ENCODE measurements at regions not wholly inside any gene's neighbourhood (a gene's known extent, or its start where the extent isn't known, plus 50 kb on each side); places are given as distances from the start of the nearest gene placed in this dataset.
A peak's percentile ranks its signal among the peaks of the same experiment; 100 is the strongest.

DNA sequence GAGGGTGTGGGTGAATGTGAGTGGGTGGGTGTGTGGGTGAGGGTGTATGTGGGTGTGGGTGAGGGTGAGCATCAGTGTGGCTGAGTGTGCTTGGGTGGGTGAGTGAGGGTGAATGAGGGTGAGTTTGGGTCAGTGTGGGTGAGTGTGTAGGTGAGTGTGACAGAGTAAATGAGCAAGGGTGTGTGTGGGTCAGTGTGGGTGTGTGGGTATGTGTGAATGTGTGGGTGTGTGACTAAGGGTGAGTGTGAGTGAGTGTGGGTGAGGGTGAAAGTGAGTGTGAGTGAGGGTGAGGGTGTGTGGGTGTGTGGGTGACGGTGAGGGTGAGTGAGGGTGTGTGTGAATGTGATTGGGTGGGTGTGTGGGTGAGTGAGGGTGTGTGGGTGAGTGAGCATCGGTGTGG lies 1676.7 kb upstream of the TENM3 start:
- no peak overlapping the region for H2AFZ ChIP-seq (ENCODE audit: low read depth, low read length)
- no peak overlapping the region for H2BK12ac ChIP-seq (ENCODE audit: low read length in 2 of 2)
- no peak overlapping the region for H2BK15ac ChIP-seq (ENCODE audit: low read depth, poor library complexity, severe bottlenecking)
- no peaks in the 10 kb centered on the region for H3K9me3 ChIP-seq (ENCODE audit: control insufficient read depth, low read length)
- no peaks in the 10 kb centered on the region for H3K27me3 ChIP-seq (ENCODE audit: control insufficient read depth in 1 of 2, insufficient read depth in 1 of 2, low read length in 2 of 2)
- H3K27ac ChIP-seq (ENCODE audit: low read length, poor library complexity, severe bottlenecking), result no peak overlapping the region
- H2BK120ac ChIP-seq (ENCODE audit: low read depth, low read length), result no peak overlapping the region
- DNase-seq, result no peak
- no peak overlapping the region for H2AK5ac ChIP-seq (ENCODE audit: low read length, severe bottlenecking)
- no peak overlapping the region for H3K18ac ChIP-seq (ENCODE audit: low read depth in 1 of 2, low read length in 2 of 2)
- no peak overlapping the region for H3K9ac ChIP-seq (ENCODE audit: low read length)
- no peak overlapping the region for H3K23ac ChIP-seq (ENCODE audit: low read length in 2 of 2)
- H3K4me1 ChIP-seq (ENCODE audit: control insufficient read depth, insufficient read depth, low read depth, low read length), result no peaks in the 10 kb centered on the region
- H3K4ac ChIP-seq (ENCODE audit: low read depth in 1 of 2, low read length in 2 of 2), result no peak overlapping the region
- no peak overlapping the region for H2BK5ac ChIP-seq (ENCODE audit: low read depth, low read length, poor library complexity, severe bottlenecking)
- H3K14ac ChIP-seq (ENCODE audit: low read length in 2 of 2), result no peak overlapping the region
- no peak overlapping the region for H3K4me2 ChIP-seq (ENCODE audit: low read length, poor library complexity, severe bottlenecking)
- no peaks in the 10 kb centered on the region for H3K36me3 ChIP-seq (ENCODE audit: control insufficient read depth in 1 of 2, insufficient read depth in 2 of 2, low read depth in 1 of 2, low read length in 2 of 2)
- H3K79me1 ChIP-seq (replicated peaks; ENCODE audit: low read length, poor library complexity, severe bottlenecking), result no peaks in the 10 kb centered on the region
- H4K8ac ChIP-seq (ENCODE audit: low read length), result no peak overlapping the region
- H4K91ac ChIP-seq (ENCODE audit: low read length), result peak overlapping the region; percentile 47
- 89% methylated on average over 2 of the region's 2 CpGs for WGBS
- peak overlapping the region in 1 of 2 experiments; percentile 29 for H3K4me3 ChIP-seq (ENCODE audit: insufficient read depth in 1 of 2, low read depth in 1 of 2, low read length in 2 of 2)

DNA sequence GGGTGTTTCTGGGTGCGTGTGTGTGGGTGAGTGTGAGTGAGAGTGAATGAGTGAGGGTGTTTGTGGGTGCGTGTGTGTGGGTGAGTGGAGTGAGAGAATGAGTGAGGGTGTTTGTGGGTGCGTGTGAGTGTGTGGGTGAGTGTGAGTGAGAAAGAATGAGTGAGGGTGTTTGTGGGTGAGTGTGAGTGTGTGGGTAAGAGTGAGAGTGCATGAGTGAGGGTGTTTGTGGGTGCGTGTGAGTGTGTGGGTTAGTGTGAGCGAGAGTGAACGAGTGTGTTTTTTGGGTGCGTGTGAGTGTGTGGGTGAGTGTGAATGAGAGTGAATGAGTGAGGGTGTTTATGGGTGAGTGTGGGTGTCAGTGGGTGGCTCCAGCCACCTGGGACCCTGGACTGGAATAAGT lies 1676.1 kb upstream of the TENM3 start:
- Histone ChIP-seq H2BK15ac (ENCODE audit: low read depth, poor library complexity, severe bottlenecking) (no peak overlapping the region), H3K36me3 (ENCODE audit: control insufficient read depth in 1 of 2, insufficient read depth in 2 of 2, low read depth in 1 of 2, low read length in 2 of 2) (no peaks in the 10 kb centered on the region), H3K4me3 (ENCODE audit: insufficient read depth in 1 of 2, low read depth in 1 of 2, low read length in 2 of 2) (peak overlapping the region in 1 of 2 experiments; percentile 29), H3K14ac (ENCODE audit: low read length in 2 of 2) (no peak overlapping the region), H2AFZ (ENCODE audit: low read depth, low read length) (no peak overlapping the region), H3K79me1 (replicated peaks; ENCODE audit: low read length, poor library complexity, severe bottlenecking) (no peaks in the 10 kb centered on the region), H2AK5ac (ENCODE audit: low read length, severe bottlenecking) (no peak overlapping the region), H3K27ac (ENCODE audit: low read length, poor library complexity, severe bottlenecking) (no peak overlapping the region), H3K23ac (ENCODE audit: low read length in 2 of 2) (no peak overlapping the region), H3K4ac (ENCODE audit: low read depth in 1 of 2, low read length in 2 of 2) (no peak overlapping the region), H3K27me3 (ENCODE audit: control insufficient read depth in 1 of 2, insufficient read depth in 1 of 2, low read length in 2 of 2) (no peaks in the 10 kb centered on the region), H3K4me1 (ENCODE audit: control insufficient read depth, insufficient read depth, low read depth, low read length) (no peaks in the 10 kb centered on the region), H4K8ac (ENCODE audit: low read length) (no peak overlapping the region), H3K18ac (ENCODE audit: low read depth in 1 of 2, low read length in 2 of 2) (no peak overlapping the region), H4K91ac (ENCODE audit: low read length) (no peak overlapping the region), H3K9ac (ENCODE audit: low read length) (no peak overlapping the region), H2BK120ac (ENCODE audit: low read depth, low read length) (no peak overlapping the region), H3K4me2 (ENCODE audit: low read length, poor library complexity, severe bottlenecking) (no peak overlapping the region), H3K9me3 (ENCODE audit: control insufficient read depth, low read length) (no peaks in the 10 kb centered on the region), H2BK12ac (ENCODE audit: low read length in 2 of 2) (no peak overlapping the region), H2BK5ac (ENCODE audit: low read depth, low read length, poor library complexity, severe bottlenecking) (no peak overlapping the region)
- WGBS, result 97% methylated on average over 7 of the region's 7 CpGs
- no peak for DNase-seq

DNA sequence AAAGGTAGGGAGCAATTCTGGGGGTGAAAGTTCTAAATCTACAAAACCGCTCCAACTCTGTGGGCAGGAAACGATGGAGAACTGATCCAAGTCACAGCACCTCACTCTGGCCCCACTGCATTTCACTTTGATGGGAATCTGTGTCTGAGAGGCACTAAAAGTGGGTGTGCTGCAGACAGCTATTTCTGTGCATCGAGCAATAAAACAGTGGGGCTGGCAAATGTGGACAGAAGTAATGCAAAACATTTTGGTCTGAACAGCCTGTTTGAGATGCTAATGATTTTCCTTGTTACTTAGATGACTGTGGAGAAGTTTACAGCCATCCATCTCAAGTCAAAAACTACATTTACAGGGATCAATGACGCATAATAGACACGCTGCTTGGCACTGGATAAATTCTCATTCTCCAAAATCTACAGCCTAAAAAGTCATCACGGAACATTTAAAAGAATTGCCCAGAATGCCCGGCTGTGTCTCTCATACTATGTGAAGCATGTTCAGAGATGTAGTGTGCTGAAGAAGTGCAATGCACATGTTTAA lies 1671.6 kb upstream of the TENM3 start:
- no peak overlapping the region for H2BK5ac ChIP-seq (ENCODE audit: low read depth, low read length, poor library complexity, severe bottlenecking)
- no peak overlapping the region for H2AFZ ChIP-seq (ENCODE audit: low read depth, low read length)
- no peak overlapping the region for H3K4me2 ChIP-seq (ENCODE audit: low read length, poor library complexity, severe bottlenecking)
- no peak overlapping the region for H3K27ac ChIP-seq (ENCODE audit: low read length, poor library complexity, severe bottlenecking)
- no peak overlapping the region for H3K4ac ChIP-seq (ENCODE audit: low read depth in 1 of 2, low read length in 2 of 2)
- H3K4me3 ChIP-seq (ENCODE audit: insufficient read depth in 1 of 2, low read depth in 1 of 2, low read length in 2 of 2), result no peak overlapping the region
- H3K23ac ChIP-seq (ENCODE audit: low read length in 2 of 2), result no peak overlapping the region
- H3K4me1 ChIP-seq (ENCODE audit: control insufficient read depth, insufficient read depth, low read depth, low read length), result no peaks in the 10 kb centered on the region
- H3K9me3 ChIP-seq (ENCODE audit: control insufficient read depth, low read length), result no peaks in the 10 kb centered on the region
- no peaks in the 10 kb centered on the region for H3K36me3 ChIP-seq (ENCODE audit: control insufficient read depth in 1 of 2, insufficient read depth in 2 of 2, low read depth in 1 of 2, low read length in 2 of 2)
- DNase-seq, result no peak
- no peak overlapping the region for H3K9ac ChIP-seq (ENCODE audit: low read length)
- no peak overlapping the region for H2BK12ac ChIP-seq (ENCODE audit: low read length in 2 of 2)
- 81% methylated on average over 7 of the region's 7 CpGs for WGBS
- no peak overlapping the region for H2AK5ac ChIP-seq (ENCODE audit: low read length, severe bottlenecking)
- H2BK15ac ChIP-seq (ENCODE audit: low read depth, poor library complexity, severe bottlenecking), result no peak overlapping the region
- H3K79me1 ChIP-seq (replicated peaks; ENCODE audit: low read length, poor library complexity, severe bottlenecking), result no peaks in the 10 kb centered on the region
- no peak overlapping the region for H3K14ac ChIP-seq (ENCODE audit: low read length in 2 of 2)
- H3K18ac ChIP-seq (ENCODE audit: low read depth in 1 of 2, low read length in 2 of 2), result no peak overlapping the region
- H2BK120ac ChIP-seq (ENCODE audit: low read depth, low read length), result no peak overlapping the region
- H4K8ac ChIP-seq (ENCODE audit: low read length), result no peak overlapping the region
- H4K91ac ChIP-seq (ENCODE audit: low read length), result no peak overlapping the region
- no peaks in the 10 kb centered on the region for H3K27me3 ChIP-seq (ENCODE audit: control insufficient read depth in 1 of 2, insufficient read depth in 1 of 2, low read length in 2 of 2)

DNA sequence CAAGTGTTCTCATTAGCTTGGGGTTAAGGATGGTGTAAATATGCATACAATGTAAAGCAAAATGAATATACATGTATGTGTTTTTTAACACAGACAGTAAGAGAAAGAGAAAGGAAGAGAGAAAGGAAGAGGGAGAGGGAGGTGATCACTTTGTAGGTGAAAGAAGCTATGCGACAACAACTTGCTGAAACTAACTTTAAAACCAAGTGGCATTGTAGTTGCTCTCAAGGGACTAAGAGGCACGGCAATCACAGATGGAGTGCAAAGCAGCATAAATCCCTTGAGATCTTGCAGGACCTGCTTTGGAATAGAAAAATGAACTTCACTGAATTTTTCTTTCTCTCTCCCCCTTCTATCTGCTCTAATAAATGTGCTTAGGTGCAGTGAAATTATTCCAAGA lies 1665.0 kb upstream of the TENM3 start:
- Histone ChIP-seq H3K4me2 (ENCODE audit: low read length, poor library complexity, severe bottlenecking) (no peak overlapping the region), H2AK5ac (ENCODE audit: low read length, severe bottlenecking) (no peak overlapping the region), H3K4me3 (ENCODE audit: insufficient read depth in 1 of 2, low read depth in 1 of 2, low read length in 2 of 2) (no peak overlapping the region), H2BK5ac (ENCODE audit: low read depth, low read length, poor library complexity, severe bottlenecking) (no peak overlapping the region), H2BK15ac (ENCODE audit: low read depth, poor library complexity, severe bottlenecking) (no peak overlapping the region), H4K91ac (ENCODE audit: low read length) (no peak overlapping the region), H4K8ac (ENCODE audit: low read length) (no peak overlapping the region), H3K4me1 (ENCODE audit: control insufficient read depth, insufficient read depth, low read depth, low read length) (no peaks in the 10 kb centered on the region), H3K18ac (ENCODE audit: low read depth in 1 of 2, low read length in 2 of 2) (no peak overlapping the region), H2BK12ac (ENCODE audit: low read length in 2 of 2) (no peak overlapping the region), H2AFZ (ENCODE audit: low read depth, low read length) (no peak overlapping the region), H3K27me3 (ENCODE audit: control insufficient read depth in 1 of 2, insufficient read depth in 1 of 2, low read length in 2 of 2) (no peaks in the 10 kb centered on the region), H2BK120ac (ENCODE audit: low read depth, low read length) (no peak overlapping the region), H3K27ac (ENCODE audit: low read length, poor library complexity, severe bottlenecking) (no peak overlapping the region), H3K9ac (ENCODE audit: low read length) (no peak overlapping the region), H3K36me3 (ENCODE audit: control insufficient read depth in 1 of 2, insufficient read depth in 2 of 2, low read depth in 1 of 2, low read length in 2 of 2) (no peaks in the 10 kb centered on the region), H3K14ac (ENCODE audit: low read length in 2 of 2) (no peak overlapping the region), H3K9me3 (ENCODE audit: control insufficient read depth, low read length) (no peaks in the 10 kb centered on the region), H3K4ac (ENCODE audit: low read depth in 1 of 2, low read length in 2 of 2) (no peak overlapping the region), H3K79me1 (replicated peaks; ENCODE audit: low read length, poor library complexity, severe bottlenecking) (no peaks in the 10 kb centered on the region), H3K23ac (ENCODE audit: low read length in 2 of 2) (no peak overlapping the region)
- 84% methylated on average over 2 of the region's 2 CpGs for WGBS
- no peak for DNase-seq

Measured in mesenchymal stem cell (in vitro differentiated cells and primary cell).